ENCODE measurements at regions not wholly inside any gene's neighbourhood (a gene's known extent, or its start where the extent isn't known, plus 50 kb on each side); places are given as distances from the start of the nearest gene placed in this dataset.

DNA sequence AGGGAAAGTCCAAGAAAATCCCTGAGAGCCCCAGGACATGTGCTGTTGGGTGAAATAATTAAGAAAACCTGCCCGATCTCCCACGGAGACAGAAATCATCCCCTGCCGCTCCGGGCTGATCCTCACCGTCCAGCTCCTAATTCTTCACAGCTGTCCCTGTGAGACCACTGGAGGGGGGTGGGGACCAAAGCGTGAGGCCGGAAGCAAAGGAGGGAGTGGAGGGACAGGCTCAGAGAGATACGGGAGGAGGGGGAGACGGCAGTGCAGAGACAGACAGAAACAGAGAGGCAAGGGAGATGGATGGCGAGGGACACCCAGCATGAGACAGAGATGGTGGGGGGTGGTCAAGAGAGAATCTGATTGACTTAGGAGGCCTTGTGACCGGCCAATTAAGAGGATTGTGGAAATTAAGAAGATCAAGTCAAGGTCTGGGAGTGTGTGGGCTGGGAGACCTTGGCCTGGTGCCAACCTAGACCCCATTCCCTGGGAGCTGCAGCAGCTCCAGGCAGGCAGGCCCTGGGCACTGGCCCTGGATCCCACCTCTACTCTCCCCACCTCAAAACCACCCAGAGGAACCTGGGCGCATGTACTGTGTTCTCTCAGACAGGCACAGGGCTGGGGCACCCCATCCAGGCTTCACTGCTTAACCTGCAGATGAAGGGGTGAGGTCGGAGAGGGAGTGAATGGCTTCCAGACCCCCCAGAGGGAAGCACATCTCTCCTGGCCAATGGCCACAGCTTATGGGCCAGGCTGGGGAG lies 113.2 kb upstream of the ALDH1A3 start:
- 53% methylated on average over 12 of the region's 13 CpGs for whole genome bisulfite sequencing
- H3K27me3 ChIP-seq = no peaks in the 10 kb centered on the region
- intact Hi-C loops (cut with DNase I) = no loop called here
- H3K27ac ChIP-seq (replicated peaks in 1 of 4) = no peak overlapping the region
- H3K4me1 ChIP-seq = no peaks in the 10 kb centered on the region
- no peak overlapping the region for H3K4me3 ChIP-seq
- no peaks in the 10 kb centered on the region for H3K9me3 ChIP-seq
- DNase-seq (ENCODE audit: extremely low spot score) = peak; percentile 82
- no peak for TF ChIP-seq EP300 (IDR thresholded peaks at IDR 0.05)
- no peak for TF ChIP-seq POLR2AphosphoS5 (IDR thresholded peaks at IDR 0.05)
- TF ChIP-seq, protein P1, sequence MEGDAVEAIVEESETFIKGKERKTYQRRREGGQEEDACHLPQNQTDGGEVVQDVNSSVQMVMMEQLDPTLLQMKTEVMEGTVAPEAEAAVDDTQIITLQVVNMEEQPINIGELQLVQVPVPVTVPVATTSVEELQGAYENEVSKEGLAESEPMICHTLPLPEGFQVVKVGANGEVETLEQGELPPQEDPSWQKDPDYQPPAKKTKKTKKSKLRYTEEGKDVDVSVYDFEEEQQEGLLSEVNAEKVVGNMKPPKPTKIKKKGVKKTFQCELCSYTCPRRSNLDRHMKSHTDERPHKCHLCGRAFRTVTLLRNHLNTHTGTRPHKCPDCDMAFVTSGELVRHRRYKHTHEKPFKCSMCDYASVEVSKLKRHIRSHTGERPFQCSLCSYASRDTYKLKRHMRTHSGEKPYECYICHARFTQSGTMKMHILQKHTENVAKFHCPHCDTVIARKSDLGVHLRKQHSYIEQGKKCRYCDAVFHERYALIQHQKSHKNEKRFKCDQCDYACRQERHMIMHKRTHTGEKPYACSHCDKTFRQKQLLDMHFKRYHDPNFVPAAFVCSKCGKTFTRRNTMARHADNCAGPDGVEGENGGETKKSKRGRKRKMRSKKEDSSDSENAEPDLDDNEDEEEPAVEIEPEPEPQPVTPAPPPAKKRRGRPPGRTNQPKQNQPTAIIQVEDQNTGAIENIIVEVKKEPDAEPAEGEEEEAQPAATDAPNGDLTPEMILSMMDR (IDR thresholded peaks at IDR 0.05) = no peak
- TF ChIP-seq POLR2A (IDR thresholded peaks at IDR 0.05; ENCODE audit: low read depth) = no peak
- no peaks in the 10 kb centered on the region for H3K36me3 ChIP-seq

DNA sequence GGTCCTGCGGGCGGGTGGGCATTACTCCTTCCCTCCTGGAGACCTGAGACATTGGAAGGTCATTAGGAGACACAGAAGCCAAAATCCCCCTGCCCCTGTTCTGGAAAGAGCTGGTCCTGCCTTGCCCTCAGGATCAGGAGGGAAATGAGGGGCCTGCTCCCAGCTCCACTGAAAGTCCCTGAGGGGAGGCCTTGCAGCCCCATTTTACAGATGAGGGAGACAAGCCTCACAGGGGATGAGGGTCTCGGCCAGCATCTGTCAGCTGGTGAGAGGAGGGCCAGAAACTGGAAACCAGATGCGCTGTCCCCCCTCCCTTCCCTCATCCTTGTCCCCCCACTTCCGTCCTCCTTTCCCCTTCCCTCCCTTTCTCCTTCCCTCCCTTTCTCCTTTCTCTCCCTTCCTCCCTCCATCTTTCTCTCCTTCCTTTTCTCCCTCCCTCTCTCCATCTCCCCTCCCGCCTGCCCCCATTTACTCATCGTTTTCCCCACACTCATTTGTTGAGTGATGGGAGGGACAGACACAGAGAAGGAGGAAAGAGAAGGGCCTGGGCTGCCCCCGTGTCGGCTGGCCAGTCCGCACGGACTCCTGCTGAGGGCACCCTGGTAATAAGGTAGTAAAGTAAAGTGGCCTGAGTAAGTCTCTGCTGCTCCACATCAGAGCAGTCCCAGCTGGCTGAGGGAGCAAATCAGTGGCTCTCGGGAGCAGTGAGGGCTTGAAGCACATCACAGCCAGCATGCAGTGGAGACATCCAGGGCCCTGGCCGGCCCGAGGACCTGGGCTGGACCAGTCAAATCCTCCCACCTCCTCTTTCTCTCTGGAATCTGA lies 112.4 kb upstream of the ALDH1A3 start:
- WGBS = 94% methylated on average over 12 of the region's 14 CpGs
- Histone ChIP-seq H3K27me3 (no peaks in the 10 kb centered on the region), H3K27ac (replicated peaks in 1 of 4) (no peak overlapping the region), H3K4me3 (no peak overlapping the region), H3K4me1 (no peaks in the 10 kb centered on the region), H3K36me3 (no peaks in the 10 kb centered on the region), H3K9me3 (no peaks in the 10 kb centered on the region)
- no peak for DNase-seq (ENCODE audit: extremely low spot score)
- no peak for TF ChIP-seq EP300 (IDR thresholded peaks at IDR 0.05)
- intact Hi-C loops (cut with DNase I) = no loop called here

DNA sequence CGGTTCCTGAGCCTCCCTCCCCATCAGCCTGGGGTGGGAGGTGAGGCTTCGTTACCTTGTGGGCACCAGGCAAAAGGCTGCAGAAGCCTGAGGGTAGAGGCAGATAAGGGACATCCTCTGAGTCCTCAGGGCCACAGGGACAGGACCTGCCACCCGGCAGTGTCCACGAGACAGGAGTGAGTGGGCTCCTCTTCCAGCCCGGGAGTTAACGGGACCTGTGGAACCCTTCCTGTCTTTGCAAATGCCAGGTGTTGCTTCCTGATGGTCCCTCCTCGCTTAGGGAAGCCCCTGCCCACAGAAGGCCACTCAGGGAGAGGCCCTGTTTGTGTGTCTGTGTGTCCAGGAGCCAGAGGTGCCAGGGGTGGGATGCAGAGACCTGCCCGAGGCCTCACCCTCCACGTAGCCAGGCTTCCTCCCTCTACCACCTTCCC lies 111.1 kb upstream of the ALDH1A3 start:
- Histone ChIP-seq H3K4me3 (no peak overlapping the region), H3K9me3 (no peaks in the 10 kb centered on the region), H3K27me3 (no peaks in the 10 kb centered on the region), H3K36me3 (no peaks in the 10 kb centered on the region), H3K4me1 (no peaks in the 10 kb centered on the region), H3K27ac (replicated peaks in 1 of 4) (no peak overlapping the region)
- WGBS = 88% methylated on average over 7 of the region's 9 CpGs
- TF ChIP-seq, protein P1 (IDR thresholded peaks at IDR 0.05) = no peak
- TF ChIP-seq POLR2AphosphoS5 (IDR thresholded peaks at IDR 0.05) (no peak), EP300 (IDR thresholded peaks at IDR 0.05) (no peak), POLR2A (IDR thresholded peaks at IDR 0.05; ENCODE audit: low read depth) (no peak)
- intact Hi-C loops (cut with DNase I) = no loop called here
- peak; percentile 79 for DNase-seq (ENCODE audit: extremely low spot score)

DNA sequence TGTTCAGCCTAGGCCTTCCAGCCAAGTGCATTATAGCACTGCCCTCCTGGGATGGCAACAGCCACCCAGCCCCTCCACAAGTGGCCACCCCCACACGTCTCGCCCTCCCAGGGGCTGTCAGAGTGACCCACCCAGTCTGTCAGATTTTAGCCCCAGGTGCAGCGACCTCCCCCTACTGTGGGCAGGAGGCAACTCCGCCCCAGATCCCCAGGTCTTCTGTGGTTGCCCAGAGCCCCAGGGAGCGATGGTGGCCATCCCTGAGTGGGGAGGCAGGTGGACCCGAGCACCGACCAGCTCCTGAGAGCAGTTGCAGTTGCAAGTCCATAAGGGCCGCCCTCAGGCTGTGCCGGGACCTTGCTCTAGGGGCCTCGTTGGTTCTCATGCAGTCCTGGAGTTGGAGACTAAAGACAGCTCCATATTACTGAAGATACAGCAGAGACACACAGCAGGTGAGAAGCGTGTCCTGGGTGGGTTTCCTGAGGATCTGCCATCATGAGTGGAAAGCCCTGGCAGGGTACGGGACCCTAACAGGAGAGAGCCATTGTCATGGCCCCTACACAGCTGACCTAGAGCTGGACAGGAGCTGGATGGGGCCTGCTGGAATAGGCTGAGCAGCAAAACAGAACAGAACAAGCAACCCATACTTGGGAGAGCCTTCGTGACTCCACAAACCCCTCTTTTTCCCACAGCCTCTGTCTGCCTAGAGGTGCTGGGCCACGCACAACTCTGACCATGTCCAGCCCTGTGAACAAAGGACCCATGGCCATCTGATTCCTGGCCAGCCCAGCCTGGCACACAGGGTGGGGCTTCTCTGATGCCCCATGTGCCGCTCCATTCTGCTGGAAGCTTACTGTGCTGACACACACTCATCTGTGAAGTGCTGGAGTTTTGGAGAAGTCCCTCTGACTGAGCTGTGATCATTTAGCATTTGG lies 110.3 kb upstream of the ALDH1A3 start:
- Histone ChIP-seq H3K27ac (replicated peaks in 1 of 4) (no peak overlapping the region), H3K36me3 (no peaks in the 10 kb centered on the region), H3K4me1 (no peaks in the 10 kb centered on the region), H3K27me3 (no peaks in the 10 kb centered on the region), H3K9me3 (no peaks in the 10 kb centered on the region), H3K4me3 (no peak overlapping the region)
- TF ChIP-seq, protein P1 (IDR thresholded peaks at IDR 0.05) = no peak
- TF ChIP-seq POLR2A (IDR thresholded peaks at IDR 0.05; ENCODE audit: low read depth) (no peak), EP300 (IDR thresholded peaks at IDR 0.05) (no peak), POLR2AphosphoS5 (IDR thresholded peaks at IDR 0.05) (no peak)
- DNase-seq (ENCODE audit: extremely low spot score) = peak; percentile 75
- WGBS = 94% methylated on average over 11 of the region's 15 CpGs
- intact Hi-C loops (cut with DNase I) = no loop called here
